IMR-90 (cell line): ENCODE measurements at regions not wholly inside any gene's neighbourhood (a gene's known extent, or its start where the extent isn't known, plus 50 kb on each side); places are given as distances from the start of the nearest gene placed in this dataset.
"Not testable (repeated sequence)": the region's sequence is repeated elsewhere in the genome, so short reads cannot be mapped to it uniquely, and the experiment has no call there.

Experiments used
- ATAC-seq: fragments of 200-7000 bp; cut with Tn5 transposase; 2 replicates; pipeline ENCODE4 v1.9.1; 2020; ENCODE audit warnings: low read depth, mild to moderate bottlenecking, moderate library complexity
- BruUV-seq: library from RNA; stranded (reverse); fragments of 400-500 nt; replicated peaks from 2 replicates; lab custom pipeline; 2021; lab: Mats Ljungman, UMichigan
- CTCF ChIA-PET: fragments of 300-600 bp; formaldehyde crosslinking; extraction: SDS; loops from one replicate; lab custom pipeline; 2021; ENCODE audit warnings: antibody characterized with exemption; lab: Yijun Ruan, JAX
- POLR2A ChIA-PET: fragments of 300-600 bp; sonication (Branson Sonifier 250); formaldehyde crosslinking; loops from one replicate; lab custom pipeline; 2022; ENCODE audit warnings: antibody characterized with exemption; ENCODE audit not compliant: unreplicated experiment; lab: Charles Lee
- DNase-seq: peaks from one replicate; pipeline ENCODE4 v3.0.0; 2013
- H2AFZ ChIP-seq: replicated peaks from 2 replicates; pipeline ENCODE3; 2013; ENCODE audit warnings: low read length, mild to moderate bottlenecking; ENCODE audit not compliant: poor library complexity
- H2AK5ac ChIP-seq: 2 replicates; pipeline ENCODE4 v1.6.1; 2013; ENCODE audit warnings: low read depth, low read length, inconsistent platforms
- H2AK9ac ChIP-seq: replicated peaks from 2 replicates; pipeline ENCODE3; 2013; ENCODE audit warnings: mild to moderate bottlenecking, low read depth, low read length, moderate library complexity; ENCODE audit not compliant: poor library complexity
- H2BK120ac ChIP-seq: 2 replicates; pipeline ENCODE4 v1.6.1; 2013; ENCODE audit warnings: low read depth, low read length, inconsistent platforms
- H2BK15ac ChIP-seq: 3 replicates; pipeline ENCODE4 v1.6.1; 2013; ENCODE audit warnings: low read depth, low read length, inconsistent platforms
- H2BK20ac ChIP-seq: 2 replicates; pipeline ENCODE4 v1.6.1; 2013; ENCODE audit warnings: low read depth, mild to moderate bottlenecking, inconsistent platforms, low read length, moderate library complexity
- H2BK5ac ChIP-seq: 2 replicates; pipeline ENCODE4 v1.6.1; 2013; ENCODE audit warnings: mild to moderate bottlenecking, low read depth, low read length, inconsistent platforms; ENCODE audit not compliant: poor library complexity, severe bottlenecking
- H3K14ac ChIP-seq: replicated peaks from 2 replicates; pipeline ENCODE4 v1.6.1; 2013; ENCODE audit warnings: low read depth, low read length, inconsistent platforms
- H3K18ac ChIP-seq: 2 replicates; pipeline ENCODE4 v1.6.1; 2013; ENCODE audit warnings: low read depth, low read length, control low read depth
- H3K23ac ChIP-seq: 2 replicates; pipeline ENCODE4 v1.6.1; 2013; ENCODE audit warnings: low read depth, low read length, inconsistent platforms
- H3K27ac ChIP-seq: 2 replicates; pipeline ENCODE4 v1.5.1; 2013; ENCODE audit warnings: mild to moderate bottlenecking, control low read depth, low read length; ENCODE audit not compliant: insufficient read depth
- H3K27me3 ChIP-seq: 2 replicates; pipeline ENCODE4 v1.6.1; 2013; ENCODE audit warnings: low read length; ENCODE audit not compliant: control insufficient read depth, insufficient read depth
- H3K36me3 ChIP-seq: 2 replicates; pipeline ENCODE4 v1.6.1; 2013; ENCODE audit warnings: low read length, mixed read lengths; ENCODE audit not compliant: control insufficient read depth, insufficient read depth
- H3K4ac ChIP-seq: 2 replicates; pipeline ENCODE4 v1.6.1; 2013; ENCODE audit warnings: low read depth, low read length, inconsistent platforms
- H3K4me1 ChIP-seq: 2 replicates; pipeline ENCODE4 v1.6.1; 2013; ENCODE audit warnings: low read length, mixed read lengths; ENCODE audit not compliant: control insufficient read depth, insufficient read depth
- H3K4me2 ChIP-seq: 2 replicates; pipeline ENCODE4 v1.6.1; 2013; ENCODE audit warnings: low read depth, mild to moderate bottlenecking, control low read depth, low read length, moderate library complexity
- H3K4me3 ChIP-seq: 2 replicates; pipeline ENCODE4 v1.5.1; 2013; ENCODE audit warnings: low read depth, mild to moderate bottlenecking, control low read depth, low read length, moderate library complexity; ENCODE audit not compliant: insufficient read depth
- H3K56ac ChIP-seq: 2 replicates; pipeline ENCODE4 v1.6.1; 2013; ENCODE audit warnings: low read length, inconsistent platforms; ENCODE audit not compliant: insufficient read depth; ENCODE audit errors: extremely low read depth
- H3K79me1 ChIP-seq, 2 experiments: 2 replicates each; pipeline ENCODE4 v1.6.1; 2013; ENCODE audit warnings: low read length in 2 of 2, inconsistent platforms in 1 of 2, low read depth in 1 of 2
- H3K9ac ChIP-seq: 2 replicates; pipeline ENCODE4 v1.6.1; 2013; ENCODE audit warnings: low read depth, low read length, control low read depth
- H3K9me1 ChIP-seq: 2 replicates; pipeline ENCODE4 v1.6.1; 2013; ENCODE audit warnings: low read length, inconsistent platforms; ENCODE audit not compliant: insufficient read depth
- H3K9me3 ChIP-seq: 2 replicates; pipeline ENCODE4 v1.6.1; 2013; ENCODE audit warnings: low read length; ENCODE audit not compliant: control insufficient read depth, insufficient read depth
- H4K20me1 ChIP-seq: 2 replicates; pipeline ENCODE4 v1.6.1; 2013; ENCODE audit warnings: low read length, inconsistent platforms; ENCODE audit not compliant: insufficient read depth
- H4K5ac ChIP-seq: 2 replicates; pipeline ENCODE4 v1.6.1; 2013; ENCODE audit warnings: mild to moderate bottlenecking, low read depth, low read length, control low read depth
- H4K8ac ChIP-seq, 2 experiments: 2 replicates each; pipeline ENCODE4 v1.6.1; 2013; ENCODE audit warnings: low read depth in 2 of 2, low read length in 2 of 2, control low read depth in 1 of 2, inconsistent platforms in 1 of 2
- H4K91ac ChIP-seq: 2 replicates; pipeline ENCODE4 v1.6.1; 2013; ENCODE audit warnings: low read depth, low read length, inconsistent platforms; ENCODE audit not compliant: insufficient read depth
- WGBS, 2 experiments: methylation state at CpG; one replicate each; pipeline versions ENCODE4 v1.1.5 to v1.1.7; 2013; ENCODE audit warnings: missing lambda C conversion rate in 2 of 2; ENCODE audit not compliant: insufficient read length in 1 of 2; ENCODE audit errors: extremely low coverage in 2 of 2; 5-methylcytosine and 5-hydroxymethylcytosine counted together
- dilution Hi-C: fragments of 300-500 bp; cut with HindIII; formaldehyde crosslinking; loops from one replicate; pipeline ENCODE4 v1.14.3; 2018; ENCODE audit warnings: low sequenced_read_pairs; ENCODE audit not compliant: unreplicated experiment
- in situ Hi-C: fragments of 300-500 bp; cut with MboI; formaldehyde crosslinking; loops from 3 replicates; pipeline ENCODE4 v1.14.3; 2019; ENCODE audit warnings: low sequenced_read_pairs, inconsistent platforms, mixed read lengths
- intact Hi-C: fragments of 100-400 bp; cut with micrococcal nuclease; formaldehyde crosslinking; loops from 2 replicates; pipeline ENCODE4 v1.10.0; 2022

- H4K20me1 ChIP-seq, H3K27me3 ChIP-seq, H3K9ac ChIP-seq, H4K8ac ChIP-seq, H2AK9ac ChIP-seq, H3K23ac ChIP-seq, H3K14ac ChIP-seq, H3K4me2 ChIP-seq, H2AFZ ChIP-seq, H2AK5ac ChIP-seq, H2BK5ac ChIP-seq, H3K56ac ChIP-seq, BruUV-seq, H2BK120ac ChIP-seq, dilution Hi-C loops, H3K4me1 ChIP-seq, H3K9me3 ChIP-seq, in situ Hi-C loops, POLR2A ChIA-PET, H3K4ac ChIP-seq, H2BK20ac ChIP-seq, H3K27ac ChIP-seq, H3K4me3 ChIP-seq, H4K91ac ChIP-seq, H4K5ac ChIP-seq, H3K9me1 ChIP-seq, ATAC-seq, H3K36me3 ChIP-seq, DNase-seq, H3K18ac ChIP-seq, H2BK15ac ChIP-seq, intact Hi-C loops, CTCF ChIA-PET, H3K79me1 ChIP-seq: not testable (repeated sequence)
- WGBS, 2 experiments = no CpG with 5 or more reads among the region's 5 CpGs
Observed at GRCh38 chrX:22866801-22867200, 133.0 kb upstream of the DDX53 start.
